ENCODE measurements at regions not wholly inside any gene's neighbourhood (a gene's known extent, or its start where the extent isn't known, plus 50 kb on each side); places are given as distances from the start of the nearest gene placed in this dataset.

DNA sequence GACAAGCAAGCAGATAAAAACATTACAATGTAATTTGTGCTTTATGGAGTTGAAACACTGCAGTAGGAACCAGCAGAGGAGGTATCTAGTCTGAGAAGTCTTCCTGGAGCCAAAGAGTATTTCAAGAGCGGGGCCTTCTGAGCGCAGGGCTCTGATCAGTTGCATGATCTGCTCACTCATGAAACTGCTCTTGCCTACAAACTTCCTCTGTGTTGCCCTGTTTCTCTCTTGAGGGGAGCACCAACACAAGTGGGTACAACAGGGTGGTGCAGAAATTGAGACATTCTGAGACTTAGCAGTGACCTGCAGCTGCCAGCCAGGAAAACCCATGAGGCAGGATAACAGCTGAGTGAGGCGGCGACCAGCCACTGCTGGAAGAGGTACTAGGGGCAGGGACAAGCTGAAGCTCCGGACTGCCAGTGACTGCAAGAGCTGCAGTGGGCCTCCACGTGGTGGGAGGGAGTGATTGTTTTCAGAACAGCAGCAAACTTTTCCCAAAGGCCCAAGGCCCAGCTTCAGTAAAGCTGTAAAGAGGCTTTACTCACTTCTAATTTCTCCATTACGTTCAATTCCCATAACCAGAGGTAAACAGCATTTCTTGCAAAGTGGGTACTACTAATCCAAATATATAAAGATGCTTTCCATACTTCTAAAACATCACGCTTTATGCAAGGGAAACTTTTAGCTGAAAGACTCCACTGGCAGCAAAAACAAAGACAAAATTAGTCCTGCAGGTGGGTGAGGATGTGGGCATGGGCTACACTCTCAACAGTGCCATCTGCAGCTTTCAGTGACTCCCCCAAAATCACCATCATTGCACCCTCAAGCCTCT lies 69.0 kb upstream of the LPP start:
- H3K9me2 ChIP-seq = no peaks in the 10 kb centered on the region
- peaks cover 12% of the 10 kb centered on the region for H3F3A ChIP-seq (replicated peaks; ENCODE audit: insufficient read depth)
- ChIA-PET CTCF (no interaction called here), POLR2A (no interaction called here)
- no peaks in the 10 kb centered on the region for H3K36me3 ChIP-seq (replicated peaks in 1 of 2; ENCODE audit: control insufficient read depth in 1 of 2, insufficient read depth in 2 of 2, low read length in 1 of 2)
- no peak overlapping the region for H3K4me3 ChIP-seq (ENCODE audit: low read depth in 2 of 2, low read length in 1 of 2)
- no peaks in the 10 kb centered on the region for H3K27me3 ChIP-seq (ENCODE audit: insufficient read depth)
- no peak overlapping the region for H2AFZ ChIP-seq (ENCODE audit: low read depth)
- DNase-seq = no peak
- H3K27ac ChIP-seq (ENCODE audit: low read depth in 2 of 2, low read length in 1 of 2) = no peak overlapping the region
- peaks cover 0 to 16% of the 10 kb centered on the region in 2 experiments; a peak in 2 of 4 replicates for H3K4me1 ChIP-seq (ENCODE audit: control insufficient read depth in 1 of 2, insufficient read depth in 2 of 2, low read depth in 1 of 2, low read length in 1 of 2)
- no peak overlapping the region for H3K9ac ChIP-seq
- H3K4me2 ChIP-seq = no peak overlapping the region
- H3K79me2 ChIP-seq (ENCODE audit: insufficient read depth) = no peaks in the 10 kb centered on the region
- H3K9me3 ChIP-seq = no peaks in the 10 kb centered on the region
- TF ChIP-seq SMC3 (IDR thresholded peaks at IDR 0.05; ENCODE audit: low read depth, low read length) = no peak
- TF ChIP-seq SIN3A (IDR thresholded peaks at IDR 0.05; ENCODE audit: borderline replicate concordance, low read depth, low read length) = no peak
- no peak for TF ChIP-seq MAX (IDR thresholded peaks at IDR 0.05; ENCODE audit: low read depth)
- no peak for TF ChIP-seq EZH2phosphoT487 (IDR thresholded peaks at IDR 0.05; ENCODE audit: borderline replicate concordance, low read depth)
- TF ChIP-seq EP300 (IDR thresholded peaks at IDR 0.05; ENCODE audit: borderline replicate concordance in 1 of 2, low read depth in 1 of 2, low read length in 1 of 2) = no peak
- TF ChIP-seq TAF1 (IDR thresholded peaks at IDR 0.05; ENCODE audit: borderline replicate concordance, low read depth, low read length) = no peak
- no peaks in the 10 kb centered on the region for H4K20me1 ChIP-seq (ENCODE audit: insufficient read depth)
- 57% methylated on average over 5 of the region's 8 CpGs for WGBS (ENCODE audit: low lambda C conversion rate)

DNA sequence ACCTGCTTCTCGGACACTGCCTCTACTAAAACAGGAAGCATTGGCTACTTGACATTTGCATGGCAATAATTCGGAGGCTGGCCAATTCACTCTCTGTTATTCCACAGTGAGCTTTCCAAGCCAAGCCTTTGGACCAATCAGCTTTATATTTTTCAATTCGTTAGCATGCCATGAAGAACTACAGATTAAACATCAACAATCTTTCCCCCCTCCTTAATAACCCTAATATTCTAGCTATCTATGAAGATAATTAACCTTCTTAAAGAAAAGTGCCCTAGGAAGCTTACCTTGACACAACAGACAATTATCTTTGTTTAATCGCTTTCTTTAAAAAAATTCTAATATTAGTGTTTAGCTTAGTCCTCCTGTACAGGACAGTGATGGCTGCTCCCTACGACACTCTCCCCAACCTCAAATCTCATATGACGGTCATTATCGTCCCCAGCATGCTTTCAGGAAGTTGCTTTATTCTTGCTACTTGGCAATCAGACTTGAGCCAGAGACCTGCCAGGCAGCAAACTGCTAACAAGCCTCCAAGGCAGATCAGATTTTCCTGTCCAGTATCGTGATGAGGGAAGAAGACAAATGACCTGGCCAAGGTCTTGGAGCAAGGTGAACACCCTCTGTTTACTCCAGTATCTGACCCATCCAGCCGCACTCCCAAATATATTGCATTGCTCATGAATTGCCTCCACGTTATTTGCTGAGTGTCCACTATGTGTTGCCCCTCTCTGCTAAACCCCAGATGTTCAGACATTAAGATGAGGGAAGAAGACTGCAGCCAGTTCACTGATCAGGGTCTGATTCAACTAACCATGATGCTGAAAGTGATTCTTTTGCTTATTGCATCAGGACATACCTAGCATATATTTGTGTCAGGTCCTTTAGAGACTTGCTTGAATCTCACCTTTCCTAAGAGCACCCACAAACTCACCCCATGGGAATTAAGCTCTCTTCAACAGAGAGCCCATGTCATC lies 68.1 kb upstream of the LPP start:
- H2AFZ ChIP-seq (ENCODE audit: low read depth) = no peak overlapping the region
- no peaks in the 10 kb centered on the region for H3K9me3 ChIP-seq
- CTCF ChIA-PET = no interaction called here
- POLR2A ChIA-PET = no interaction called here
- no peak overlapping the region for H3K9ac ChIP-seq
- no peak for DNase-seq
- H3K27ac ChIP-seq (ENCODE audit: low read depth in 2 of 2, low read length in 1 of 2) = no peak overlapping the region
- H3K4me2 ChIP-seq = no peak overlapping the region
- TF ChIP-seq PBX3 (IDR thresholded peaks at IDR 0.05) (no peak), GATA2 (CRISPR knock-in tag; IDR thresholded peaks at IDR 0.05) (no peak), POLR2AphosphoS5 (IDR thresholded peaks at IDR 0.05; ENCODE audit: low read depth, low read length) (no peak), TCF12 (IDR thresholded peaks at IDR 0.05) (no peak), MEF2A (IDR thresholded peaks at IDR 0.05; ENCODE audit: borderline replicate concordance, low read depth) (no peak), EP300 (IDR thresholded peaks at IDR 0.05; ENCODE audit: borderline replicate concordance in 1 of 2, low read depth in 1 of 2, low read length in 1 of 2) (no peak), MAX (IDR thresholded peaks at IDR 0.05; ENCODE audit: low read depth) (no peak), GABPA (IDR thresholded peaks at IDR 0.05; ENCODE audit: low read depth) (no peak), YY1 (IDR thresholded peaks at IDR 0.05; ENCODE audit: low read depth) (no peak), NFIC (IDR thresholded peaks at IDR 0.05; ENCODE audit: borderline replicate concordance) (no peak), MXI1 (IDR thresholded peaks at IDR 0.05; ENCODE audit: low read depth, low read length) (no peak), EZH2phosphoT487 (IDR thresholded peaks at IDR 0.05; ENCODE audit: borderline replicate concordance, low read depth) (no peak), NRF1 (IDR thresholded peaks at IDR 0.05; ENCODE audit: low read depth, low read length) (no peak)
- TF ChIP-seq, protein P1, sequence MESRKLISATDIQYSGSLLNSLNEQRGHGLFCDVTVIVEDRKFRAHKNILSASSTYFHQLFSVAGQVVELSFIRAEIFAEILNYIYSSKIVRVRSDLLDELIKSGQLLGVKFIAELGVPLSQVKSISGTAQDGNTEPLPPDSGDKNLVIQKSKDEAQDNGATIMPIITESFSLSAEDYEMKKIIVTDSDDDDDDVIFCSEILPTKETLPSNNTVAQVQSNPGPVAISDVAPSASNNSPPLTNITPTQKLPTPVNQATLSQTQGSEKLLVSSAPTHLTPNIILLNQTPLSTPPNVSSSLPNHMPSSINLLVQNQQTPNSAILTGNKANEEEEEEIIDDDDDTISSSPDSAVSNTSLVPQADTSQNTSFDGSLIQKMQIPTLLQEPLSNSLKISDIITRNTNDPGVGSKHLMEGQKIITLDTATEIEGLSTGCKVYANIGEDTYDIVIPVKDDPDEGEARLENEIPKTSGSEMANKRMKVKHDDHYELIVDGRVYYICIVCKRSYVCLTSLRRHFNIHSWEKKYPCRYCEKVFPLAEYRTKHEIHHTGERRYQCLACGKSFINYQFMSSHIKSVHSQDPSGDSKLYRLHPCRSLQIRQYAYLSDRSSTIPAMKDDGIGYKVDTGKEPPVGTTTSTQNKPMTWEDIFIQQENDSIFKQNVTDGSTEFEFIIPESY (IDR thresholded peaks at IDR 0.05; ENCODE audit: borderline replicate concordance, low read depth) = no peak
- H4K20me1 ChIP-seq (ENCODE audit: insufficient read depth) = no peaks in the 10 kb centered on the region
- H3K79me2 ChIP-seq (ENCODE audit: insufficient read depth) = no peaks in the 10 kb centered on the region
- H3K4me3 ChIP-seq (ENCODE audit: low read depth in 2 of 2, low read length in 1 of 2) = no peak overlapping the region
- H3K9me2 ChIP-seq = no peaks in the 10 kb centered on the region
- WGBS (ENCODE audit: low lambda C conversion rate) = 56% methylated on average over 9 of the region's 10 CpGs
- no peaks in the 10 kb centered on the region for H3K36me3 ChIP-seq (replicated peaks in 1 of 2; ENCODE audit: control insufficient read depth in 1 of 2, insufficient read depth in 2 of 2, low read length in 1 of 2)
- no peaks in the 10 kb centered on the region for H3K27me3 ChIP-seq (ENCODE audit: insufficient read depth)
- peaks cover 0 to 16% of the 10 kb centered on the region in 2 experiments; a peak in 2 of 4 replicates for H3K4me1 ChIP-seq (ENCODE audit: control insufficient read depth in 1 of 2, insufficient read depth in 2 of 2, low read depth in 1 of 2, low read length in 1 of 2)
- peaks cover 12% of the 10 kb centered on the region for H3F3A ChIP-seq (replicated peaks; ENCODE audit: insufficient read depth)

Measured in SK-N-SH (cell line).